Thyroid gland (tissue), 4 donors: ENCODE measurements at regions not wholly inside any gene's neighbourhood (a gene's known extent, or its start where the extent isn't known, plus 50 kb on each side); places are given as distances from the start of the nearest gene placed in this dataset.

Experiments
- CTCF ChIP-seq, 6 experiments: fragments of 200-600 bp in 3 of 6; fragments of 450-650 bp in 3 of 6; sonication (generic) in 3 of 6; IDR thresholded peaks; one replicate each; pipeline ENCODE4 v1.5.1; 2016 to 2019; ENCODE audit warnings: antibody characterized with exemption in 6 of 6, mild to moderate bottlenecking in 2 of 6, inconsistent platforms in 1 of 6, moderate library complexity in 1 of 6
- POLR2A ChIP-seq, 2 donors: fragments of 450-650 bp; IDR thresholded peaks; one replicate each; pipeline ENCODE4 v1.6.1; 2017; ENCODE audit warnings: antibody characterized with exemption in 2 of 2, mild to moderate bottlenecking in 2 of 2, moderate library complexity in 1 of 2

- TF ChIP-seq CTCF (IDR thresholded peaks at IDR 0.05) (no peak), POLR2A (IDR thresholded peaks at IDR 0.05) (no peak)
Observed at GRCh38 chr7:13449460-13449859, 540.0 kb downstream of the ETV1 start.
